ENCODE measurements at regions not wholly inside any gene's neighbourhood (a gene's known extent, or its start where the extent isn't known, plus 50 kb on each side); places are given as distances from the start of the nearest gene placed in this dataset.
"Not testable (repeated sequence)": the region's sequence is repeated elsewhere in the genome, so short reads cannot be mapped to it uniquely, and the experiment has no call there.

GRCh38 chr6:94698773-94699172, 878.6 kb upstream of the MANEA start:
- DNase-seq (ENCODE audit: low spot score) = no peak

DNA sequence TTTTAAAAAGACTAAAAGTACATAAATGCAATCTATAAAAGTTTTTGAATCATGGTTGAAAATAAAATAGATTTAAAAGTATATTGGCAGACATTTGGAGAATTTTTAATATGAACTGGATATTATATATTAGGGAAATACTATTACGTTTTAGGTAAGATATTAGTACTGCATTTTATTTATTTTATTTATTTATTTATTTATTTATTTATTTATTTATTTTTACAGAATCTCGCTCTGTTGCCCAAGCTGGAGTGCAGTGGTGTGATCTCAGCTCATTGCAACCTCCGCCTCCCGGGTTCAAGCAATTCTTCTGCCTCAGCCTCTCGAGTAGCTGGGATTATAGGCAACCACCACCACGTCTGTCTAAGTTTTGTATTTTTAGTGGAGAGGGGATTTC, 890.1 kb upstream of the MANEA start:
- DNase-seq (ENCODE audit: low spot score) = not testable (repeated sequence)

GRCh38 chr6:94683409-94683808, 893.9 kb upstream of the MANEA start:
- no peak for DNase-seq (ENCODE audit: low spot score)

- DNase-seq (ENCODE audit: low spot score) = no peak
Measured at GRCh38 chr6:94680669-94681212, 896.6 kb upstream of the MANEA start.

GRCh38 chr6:94673251-94673650, 904.1 kb upstream of the MANEA start:
- no peak for DNase-seq (ENCODE audit: low spot score)

GRCh38 chr6:94670017-94670416, 907.3 kb upstream of the MANEA start:
- no peak for DNase-seq (ENCODE audit: low spot score)

GRCh38 chr6:94668876-94669275, 908.5 kb upstream of the MANEA start:
- no peak for DNase-seq (ENCODE audit: low spot score)

DNA sequence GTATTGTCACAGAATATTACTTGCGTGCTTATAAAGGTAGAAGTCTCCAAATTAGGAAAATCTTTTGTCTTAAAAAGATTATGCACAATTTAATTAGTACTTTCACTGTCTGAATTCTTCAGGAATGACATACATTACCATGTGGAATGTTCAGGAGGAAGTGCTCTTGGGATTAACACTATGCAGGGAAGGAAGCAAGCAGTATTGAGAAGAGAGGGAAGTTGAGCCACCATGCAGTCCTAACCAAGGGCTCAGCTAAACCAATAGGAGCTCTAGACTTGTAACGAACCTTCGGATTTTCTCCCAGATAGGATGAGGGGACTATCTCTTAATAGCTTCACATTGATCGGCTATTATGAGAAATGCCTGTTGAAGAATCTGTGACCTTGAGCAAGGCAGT, 918.4 kb upstream of the MANEA start:
- no peak for DNase-seq (ENCODE audit: low spot score)

DNA sequence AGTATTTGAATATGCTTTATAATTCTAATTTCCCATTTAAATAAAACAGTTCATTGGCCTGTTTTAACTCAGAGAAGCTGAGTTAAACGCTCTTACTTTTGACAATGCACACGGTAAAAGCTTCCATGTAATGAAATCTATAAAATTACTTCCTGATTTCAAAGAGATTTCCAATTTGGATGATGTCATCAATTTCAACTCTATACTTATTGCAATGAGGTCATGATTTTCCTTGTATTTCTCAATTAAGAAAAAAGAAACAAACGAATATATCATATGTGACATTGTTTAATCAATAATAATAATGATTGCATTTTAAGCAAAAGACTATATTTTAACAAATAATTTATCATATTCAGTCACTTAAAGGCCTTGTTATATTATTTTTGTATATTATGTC, 926.1 kb upstream of the MANEA start:
- no peak for DNase-seq (ENCODE audit: low spot score)

- DNase-seq (ENCODE audit: low spot score) = no peak
Measured at GRCh38 chr6:94645191-94645590, 932.1 kb upstream of the MANEA start.

GRCh38 chr6:94639564-94639963, 937.8 kb upstream of the MANEA start:
- no peak for DNase-seq (ENCODE audit: low spot score)

DNA sequence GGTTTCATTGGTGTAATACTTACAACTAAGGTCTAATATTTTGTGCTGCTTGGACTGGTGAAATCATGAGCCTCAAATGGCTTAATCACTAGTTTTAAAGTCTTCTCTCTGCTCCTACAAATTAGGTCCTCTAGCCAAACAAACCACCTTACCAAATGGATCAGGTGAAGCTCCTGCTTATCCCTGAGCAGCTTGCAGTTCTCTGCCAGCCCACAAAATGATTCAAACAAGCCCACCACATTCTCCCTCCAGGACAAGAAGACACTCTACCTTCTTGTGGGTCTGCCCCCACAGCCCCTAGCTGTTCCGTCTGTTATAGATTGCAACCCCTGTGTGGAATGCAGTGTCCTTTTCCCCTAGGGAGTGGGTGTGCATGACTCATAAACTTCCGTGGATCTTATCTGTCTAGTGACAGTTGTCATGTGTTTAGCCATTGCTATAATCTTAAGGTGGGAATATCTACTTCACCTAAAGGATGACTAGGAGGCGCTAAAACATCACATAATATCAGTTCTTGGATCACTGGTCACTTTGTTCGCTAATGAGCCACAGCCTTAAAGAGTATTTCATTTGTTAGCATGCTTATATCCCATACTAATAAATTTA, 940.5 kb upstream of the MANEA start:
- no peak for DNase-seq (ENCODE audit: low spot score)

DNA sequence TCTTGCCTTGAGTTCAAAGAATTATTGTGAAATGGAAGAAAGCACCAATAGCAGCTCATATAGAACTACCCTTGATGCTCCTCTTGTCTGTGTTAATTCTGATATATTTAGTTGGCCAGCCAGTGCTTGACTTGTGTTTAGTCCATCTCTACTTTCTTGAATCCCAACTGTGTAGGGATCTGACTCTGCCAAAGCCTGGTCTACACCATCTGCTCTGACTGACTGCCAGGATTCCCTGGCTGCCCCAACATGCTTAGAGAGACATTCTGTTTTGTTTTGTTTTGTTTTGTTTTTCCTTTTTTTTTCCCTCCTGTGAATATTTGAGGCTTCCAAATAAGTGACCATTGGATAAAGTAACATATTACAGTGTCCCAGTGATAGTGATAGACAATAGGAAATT, 953.7 kb upstream of the MANEA start:
- no peak for DNase-seq (ENCODE audit: low spot score)

GRCh38 chr6:94622783-94623182, 954.6 kb upstream of the MANEA start:
- DNase-seq (ENCODE audit: low spot score) = no peak

DNA sequence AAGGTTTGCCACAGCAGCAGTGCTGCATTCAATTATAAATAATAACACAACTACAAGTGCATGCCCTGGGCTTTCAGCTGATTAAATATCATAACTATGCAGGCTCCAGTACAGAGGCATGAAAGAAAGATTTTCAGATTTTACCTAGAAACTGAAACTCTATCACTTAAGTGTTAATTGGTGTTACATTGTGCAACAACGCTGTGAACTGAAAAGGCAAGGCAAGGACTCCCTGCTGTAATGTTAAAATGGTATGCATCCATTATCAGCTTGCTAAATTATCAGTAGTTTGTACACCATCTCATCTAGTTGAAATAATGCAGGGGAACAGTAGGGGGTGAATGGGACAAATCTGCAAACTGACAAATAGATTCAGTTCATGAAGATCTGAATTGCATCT, 976.7 kb upstream of the MANEA start:
- no peak for DNase-seq (ENCODE audit: low spot score)

- DNase-seq (ENCODE audit: low spot score) = no peak
Measured at GRCh38 chr6:94597487-94597886, 979.8 kb upstream of the MANEA start.

- no peak for DNase-seq (ENCODE audit: low spot score)
Measured at GRCh38 chr6:94590416-94590815, 986.9 kb upstream of the MANEA start.

DNA sequence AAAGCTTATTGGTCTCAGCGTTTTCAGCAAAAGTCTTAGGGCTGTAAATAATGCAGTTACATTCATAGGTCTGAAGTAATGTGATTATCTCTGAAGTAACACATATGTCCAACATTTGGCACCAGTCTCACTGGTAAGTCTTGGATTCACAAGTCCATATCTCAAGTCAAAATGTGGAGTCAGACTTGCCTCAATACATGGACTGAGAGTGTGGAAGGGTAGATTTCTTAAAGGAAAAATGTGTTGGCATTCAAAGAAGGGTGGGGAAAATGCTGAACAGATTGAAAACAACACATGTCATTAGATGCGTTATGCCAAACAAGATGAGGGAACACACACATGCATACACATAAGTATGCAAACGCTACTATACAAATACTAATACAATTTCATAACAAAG, 989.0 kb upstream of the MANEA start:
- DNase-seq (ENCODE audit: low spot score) = no peak

DNA sequence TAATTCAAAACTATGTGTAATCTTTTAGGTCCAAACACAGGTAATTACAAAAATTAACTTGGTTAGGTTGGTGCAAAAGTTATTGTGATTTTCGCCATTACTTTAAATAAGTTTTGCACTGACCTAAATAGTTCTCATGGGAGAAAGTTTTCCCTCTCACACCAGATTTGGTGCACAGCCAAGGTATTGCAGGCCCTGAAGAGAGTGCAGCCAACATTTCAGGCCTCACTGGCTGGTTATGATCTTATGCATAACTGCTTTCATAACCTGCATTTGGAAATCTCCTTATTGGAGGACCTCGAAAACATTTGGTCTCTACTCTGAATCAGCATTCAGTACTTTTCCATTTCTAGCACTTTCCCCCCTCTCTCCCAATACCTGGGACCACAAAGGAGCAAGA, 993.1 kb upstream of the MANEA start:
- no peak for DNase-seq (ENCODE audit: low spot score)

GRCh38 chr6:94570581-94570980, 1006.8 kb upstream of the MANEA start:
- DNase-seq (ENCODE audit: low spot score) = no peak

DNA sequence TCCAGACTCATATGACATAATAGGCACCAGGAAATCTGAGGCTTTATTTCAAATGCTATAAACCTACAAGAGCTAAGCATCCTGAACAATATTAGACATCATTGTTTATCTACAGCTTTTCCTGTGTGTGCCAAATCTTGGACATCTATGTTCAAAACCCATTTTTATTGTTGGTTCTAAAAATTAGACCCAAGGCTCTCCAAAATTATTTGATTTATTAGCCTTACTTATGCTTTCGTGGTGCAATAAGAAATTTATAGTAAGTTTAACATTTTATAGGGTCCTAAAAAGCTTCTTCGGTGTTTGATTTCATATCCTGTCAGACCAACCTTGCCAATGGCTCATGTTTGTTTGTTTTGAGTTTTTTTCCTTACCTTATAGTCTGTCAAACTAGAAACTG, 1014.5 kb upstream of the MANEA start:
- no peak for DNase-seq (ENCODE audit: low spot score)

DNA sequence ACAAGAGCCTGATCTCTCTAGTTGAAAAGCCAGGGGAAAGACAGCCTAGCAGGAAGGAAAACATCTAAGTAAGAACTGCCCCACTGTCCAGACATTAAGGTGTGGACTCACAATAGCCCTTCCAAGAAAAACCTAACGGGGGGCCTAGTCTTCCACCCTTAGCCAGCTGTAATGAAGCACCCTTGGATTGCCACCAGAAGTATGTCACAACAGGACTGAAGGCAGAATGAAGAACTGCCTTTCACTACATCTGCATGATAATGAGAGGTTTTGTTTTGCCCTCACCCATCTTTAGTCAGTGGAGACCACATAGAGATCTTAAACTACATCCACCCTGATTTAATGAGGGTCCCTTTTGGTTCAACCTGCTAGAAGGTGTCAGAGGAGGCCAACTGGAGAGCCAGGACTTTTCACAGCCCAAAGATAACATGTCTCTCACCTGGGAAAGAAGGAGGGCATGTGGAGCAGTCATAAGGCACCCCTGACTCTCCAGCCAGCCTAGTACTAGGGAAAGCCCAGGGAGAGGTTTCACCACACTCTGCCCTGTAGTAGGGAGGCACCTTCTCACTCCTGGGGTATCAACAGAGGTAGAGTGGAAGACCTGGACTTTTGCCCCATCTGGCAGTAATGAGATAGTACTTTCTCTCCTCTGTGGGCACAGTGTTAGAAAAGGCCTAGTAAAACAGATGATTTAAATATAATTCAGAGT, 1017.4 kb upstream of the MANEA start:
- no peak for DNase-seq (ENCODE audit: low spot score)

- not testable (repeated sequence) for DNase-seq (ENCODE audit: low spot score)
Measured at GRCh38 chr6:94557207-94557606, 1020.1 kb upstream of the MANEA start.

GRCh38 chr6:94548201-94548600, 1029.1 kb upstream of the MANEA start:
- no peak for DNase-seq (ENCODE audit: low spot score)

All from hepatic stellate cell (primary cell).